HG03095 (cell line): ENCODE measurements at regions not wholly inside any gene's neighbourhood (a gene's known extent, or its start where the extent isn't known, plus 50 kb on each side); places are given as distances from the start of the nearest gene placed in this dataset.
"Not testable (repeated sequence)": the region's sequence is repeated elsewhere in the genome, so short reads cannot be mapped to it uniquely, and the experiment has no call there.

Source experiments
- ATAC-seq: cut with Tn5 transposase; IDR thresholded peaks from one replicate; pipeline ENCODE4 v1.9.1; 2021; ENCODE audit warnings: moderate library complexity; ENCODE audit not compliant: unreplicated experiment

DNA sequence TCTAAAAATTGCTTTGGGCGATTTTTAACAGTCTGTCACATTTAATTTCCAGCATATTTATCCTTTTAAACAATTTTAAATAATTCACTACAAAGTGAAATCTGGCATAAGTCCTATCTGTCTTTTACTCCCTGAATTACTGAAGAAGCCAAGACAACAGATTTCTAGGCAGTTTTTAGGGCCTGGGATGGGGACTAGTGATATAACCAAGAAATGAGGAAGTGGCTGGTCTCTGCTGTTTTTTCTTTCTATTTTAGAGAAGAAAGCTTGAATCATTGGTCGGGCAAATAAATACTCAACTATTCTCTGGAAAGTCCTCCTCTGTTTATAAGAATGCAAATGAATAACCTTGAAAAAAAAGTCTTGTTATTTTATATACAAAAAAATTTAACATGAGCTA, 79.7 kb upstream of the SSBP2 start:
- no peak for ATAC-seq

DNA sequence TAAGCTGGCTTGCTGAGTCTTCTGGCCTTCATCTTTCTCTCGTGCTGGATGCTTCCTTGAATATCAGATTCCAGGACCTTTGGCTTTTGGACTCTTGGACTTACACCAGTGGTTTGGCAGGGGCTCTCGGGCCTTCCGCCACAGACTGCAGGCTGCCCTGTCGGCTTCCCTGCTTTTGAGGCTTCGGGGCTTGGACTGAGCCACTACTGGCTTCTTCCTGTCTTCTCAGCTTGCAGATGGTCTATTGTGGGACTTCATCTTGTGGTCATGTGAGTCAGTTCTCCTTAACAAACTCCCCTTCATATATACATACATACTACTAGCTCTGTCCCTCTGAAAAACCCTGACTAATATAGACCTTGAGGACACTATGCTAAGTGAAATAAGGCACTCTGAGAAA, 78.3 kb upstream of the SSBP2 start:
- ATAC-seq, result no peak

DNA sequence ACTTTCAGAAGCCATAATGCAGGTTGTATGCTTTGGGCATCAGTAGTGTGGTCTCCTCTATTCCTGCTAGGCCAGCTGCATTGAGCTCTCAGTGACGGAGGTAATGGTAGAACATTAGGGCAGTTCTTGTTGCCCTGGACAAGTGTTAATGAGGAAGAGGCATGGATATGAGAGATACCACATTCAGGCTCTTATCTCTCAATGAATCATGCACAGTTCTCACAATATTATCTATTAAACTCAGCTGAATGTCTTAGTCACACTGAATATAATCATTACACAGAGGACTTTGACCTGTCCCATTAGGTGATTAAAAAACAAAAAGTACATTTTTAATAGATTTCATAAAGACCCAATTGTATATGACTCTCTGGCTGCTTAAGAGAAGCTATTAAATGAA, 76.6 kb upstream of the SSBP2 start:
- ATAC-seq, result no peak

DNA sequence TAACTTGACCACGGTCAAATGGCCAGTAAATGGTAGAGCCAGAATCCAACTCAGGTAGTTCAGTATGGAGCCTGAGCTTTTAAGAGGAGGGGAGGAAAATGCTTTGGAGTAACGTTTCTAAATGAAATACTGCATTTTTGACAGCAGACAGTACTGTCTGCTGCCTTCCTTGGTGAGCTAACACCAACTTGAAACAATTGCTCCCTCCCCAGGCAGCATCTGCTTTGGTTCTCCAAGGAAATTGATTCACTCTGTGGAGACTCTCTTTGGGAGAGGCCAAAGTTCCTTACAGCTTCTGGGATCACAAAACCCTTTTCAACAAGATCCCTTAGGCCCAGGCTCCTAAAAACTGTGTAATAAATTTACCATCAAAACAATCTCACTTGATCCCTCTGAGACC, 75.2 kb upstream of the SSBP2 start:
- ATAC-seq, result no peak

DNA sequence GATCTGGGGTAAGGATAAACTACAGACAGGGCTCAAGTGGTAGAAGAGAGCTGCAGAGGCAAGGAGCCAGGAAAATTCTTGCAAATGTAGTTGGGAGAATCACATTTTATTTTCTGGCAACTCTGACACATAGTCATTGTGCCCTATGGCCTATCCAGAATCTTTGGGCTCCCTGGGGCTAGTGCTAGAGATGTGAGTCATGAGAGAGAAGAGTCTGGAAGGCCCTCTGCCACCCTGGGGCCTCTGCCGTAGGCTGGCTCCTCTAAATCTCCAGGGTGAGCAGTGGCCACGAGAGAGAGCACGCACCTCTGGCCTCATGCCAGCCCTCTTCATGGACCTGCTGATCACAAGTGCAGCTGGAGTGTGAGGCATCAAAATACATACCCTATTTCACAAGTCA, 74.3 kb upstream of the SSBP2 start:
- no peak for ATAC-seq

DNA sequence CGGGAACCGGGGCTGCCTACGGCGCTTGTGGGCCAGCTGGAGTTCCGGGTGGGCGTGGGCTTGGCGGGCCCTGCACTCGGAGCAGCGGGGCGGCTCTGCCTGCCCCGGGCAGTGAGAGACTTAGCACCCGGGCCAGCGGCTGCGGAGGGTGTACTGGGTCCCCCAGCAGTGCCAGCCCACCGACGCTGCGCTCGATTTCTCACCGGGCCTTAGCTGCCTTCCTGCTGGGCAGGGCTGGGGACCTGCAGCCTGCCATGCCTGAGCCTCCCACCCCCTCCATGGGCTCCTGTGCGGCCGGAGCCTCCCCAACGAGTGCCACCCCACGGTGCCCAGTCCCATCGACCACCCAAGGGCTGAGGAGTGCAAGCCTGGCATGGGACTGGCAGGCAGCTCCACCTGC, 72.8 kb upstream of the SSBP2 start:
- not testable (repeated sequence) for ATAC-seq

DNA sequence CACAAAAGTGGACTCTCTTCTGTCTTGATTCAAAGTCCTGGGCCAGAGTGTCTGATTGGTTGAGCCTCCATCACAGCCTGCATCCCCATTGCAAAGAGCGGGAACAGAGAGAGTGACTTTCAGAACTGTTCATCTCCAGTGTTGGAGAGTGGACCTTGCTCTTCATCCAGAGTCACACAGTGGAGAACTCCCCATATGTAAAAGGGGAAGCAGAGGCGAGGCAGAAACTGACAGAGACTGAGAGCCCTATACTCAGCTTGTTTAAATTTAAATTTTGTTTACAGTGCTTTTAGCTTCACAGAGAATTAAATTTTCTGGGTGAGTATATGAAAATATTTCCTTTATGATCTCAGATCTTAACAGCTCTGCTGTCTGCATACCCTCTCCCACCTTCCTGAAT, 70.0 kb upstream of the SSBP2 start:
- ATAC-seq, result no peak

DNA sequence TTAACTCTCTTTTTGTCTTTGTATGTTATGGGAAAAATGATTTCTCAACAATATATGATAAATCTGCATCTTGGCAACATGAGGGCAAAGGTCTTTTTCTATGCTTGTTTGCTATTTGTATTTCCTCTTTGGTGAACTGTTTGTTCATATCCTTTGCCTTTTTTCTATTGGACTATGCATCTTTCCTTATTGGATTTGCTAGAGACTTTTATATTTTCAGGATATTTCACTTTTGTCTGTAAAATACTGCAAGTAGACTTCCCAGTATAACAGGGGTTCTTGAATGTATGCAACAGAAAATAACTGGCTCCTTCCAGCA, 69.4 kb upstream of the SSBP2 start:
- no peak for ATAC-seq

DNA sequence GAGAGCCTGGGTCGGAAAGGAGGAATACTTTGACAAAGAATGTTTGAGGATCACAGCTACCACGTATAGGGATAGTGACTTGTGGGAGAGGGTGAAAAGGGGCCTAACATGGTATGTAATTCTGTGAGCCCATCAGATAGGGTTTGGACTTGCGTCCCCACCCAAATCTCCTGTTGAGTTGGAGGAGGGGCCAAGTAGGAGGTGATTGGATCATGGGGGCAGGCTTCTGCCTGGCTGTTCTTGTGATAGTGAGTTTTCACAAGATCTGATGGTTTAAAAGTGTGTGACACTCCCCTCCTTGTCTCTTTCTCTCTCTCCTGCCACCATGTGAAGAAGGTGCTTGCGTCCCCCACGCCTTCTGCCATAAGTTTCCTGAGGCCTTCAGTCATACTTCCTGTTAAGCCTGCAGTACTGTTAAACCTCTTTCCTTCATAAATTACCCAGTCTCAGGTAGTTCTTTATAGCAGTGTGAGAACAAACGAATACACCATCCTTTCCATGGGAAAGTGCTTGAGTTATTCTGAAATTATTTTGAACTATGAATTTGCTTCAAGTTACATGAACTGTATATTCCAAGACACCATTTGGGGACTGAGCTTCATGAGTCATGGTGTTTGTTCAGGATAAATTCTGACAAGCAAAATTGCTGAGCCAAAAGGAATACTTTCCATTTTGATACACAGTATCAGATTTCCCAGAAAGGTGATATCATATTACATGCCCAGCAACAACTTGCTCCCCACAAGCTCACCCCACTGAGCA, 68.8 kb upstream of the SSBP2 start:
- ATAC-seq, result no peak

DNA sequence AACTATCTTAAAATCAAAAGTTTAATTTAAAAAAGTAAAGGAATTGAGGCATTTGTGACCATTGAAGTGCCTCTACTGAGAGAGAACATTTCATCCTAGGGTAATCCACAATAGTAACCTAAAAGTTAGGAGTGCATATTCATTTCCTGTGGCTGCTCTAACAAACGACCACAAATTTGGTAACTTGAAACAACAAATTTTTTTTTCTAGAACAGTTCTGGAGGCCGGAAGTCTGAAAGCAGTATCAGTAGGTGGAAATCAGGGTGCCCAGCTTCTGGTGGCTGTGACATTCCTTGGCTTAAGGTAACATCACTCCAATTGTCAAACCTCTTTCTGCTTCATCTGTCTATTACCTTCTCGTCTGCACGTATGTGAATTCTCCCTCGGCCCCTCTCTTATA, 67.1 kb upstream of the SSBP2 start:
- ATAC-seq, result no peak

DNA sequence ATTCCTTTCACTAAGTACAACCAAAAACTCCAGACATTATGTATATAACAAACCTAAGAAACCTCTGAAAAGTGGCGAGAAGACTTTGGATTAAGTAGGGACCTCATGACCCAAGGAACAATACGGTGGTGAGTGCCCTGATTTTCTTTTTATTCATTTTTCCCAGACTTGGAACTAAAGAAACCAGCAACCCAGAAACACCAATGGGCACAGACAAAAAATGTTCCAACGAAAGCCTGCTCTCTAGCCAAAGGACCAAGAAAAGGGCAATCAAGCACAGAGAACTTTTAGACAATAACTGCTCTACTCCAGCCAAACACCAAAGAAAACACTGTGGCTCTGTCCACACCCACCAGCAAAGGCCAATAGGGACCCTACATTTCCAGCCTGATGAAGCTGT, 66.2 kb upstream of the SSBP2 start:
- ATAC-seq, result no peak

DNA sequence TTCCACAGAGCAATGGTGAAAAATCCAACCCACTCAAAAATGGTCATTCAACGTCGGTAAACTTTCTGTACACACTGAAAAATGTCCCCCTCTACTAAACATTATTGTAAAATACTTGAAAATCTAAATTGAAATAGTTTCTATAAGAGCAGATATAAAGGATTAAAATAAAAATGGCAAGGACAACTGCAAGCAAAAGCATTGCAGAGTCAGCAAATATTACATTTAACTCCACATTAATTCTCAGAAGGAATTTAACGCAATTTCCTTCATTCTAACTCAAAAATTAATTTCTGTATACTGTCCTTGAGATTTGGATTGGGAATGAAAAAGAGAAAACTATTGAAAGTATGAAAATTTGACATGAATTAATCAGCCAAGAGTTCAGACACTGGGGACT, 64.4 kb upstream of the SSBP2 start:
- no peak for ATAC-seq

DNA sequence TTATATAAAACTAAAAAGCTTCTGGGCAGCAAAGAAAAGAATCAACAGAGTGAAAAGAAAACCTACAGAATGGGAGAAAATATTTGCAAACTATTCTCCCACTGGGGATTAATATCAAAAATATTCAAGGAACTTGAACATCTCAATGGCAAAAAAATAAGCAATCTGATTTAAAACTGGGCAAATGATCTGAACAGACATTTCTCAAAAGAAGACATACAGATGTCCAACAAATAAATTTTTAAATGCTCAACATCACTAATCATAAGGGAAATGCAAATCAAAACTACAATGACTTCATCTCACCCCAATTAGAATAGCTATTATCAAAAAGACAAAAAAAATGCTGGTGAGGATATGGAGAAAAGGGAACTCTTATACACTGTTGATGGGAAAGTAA, 57.2 kb upstream of the SSBP2 start:
- ATAC-seq, result no peak

DNA sequence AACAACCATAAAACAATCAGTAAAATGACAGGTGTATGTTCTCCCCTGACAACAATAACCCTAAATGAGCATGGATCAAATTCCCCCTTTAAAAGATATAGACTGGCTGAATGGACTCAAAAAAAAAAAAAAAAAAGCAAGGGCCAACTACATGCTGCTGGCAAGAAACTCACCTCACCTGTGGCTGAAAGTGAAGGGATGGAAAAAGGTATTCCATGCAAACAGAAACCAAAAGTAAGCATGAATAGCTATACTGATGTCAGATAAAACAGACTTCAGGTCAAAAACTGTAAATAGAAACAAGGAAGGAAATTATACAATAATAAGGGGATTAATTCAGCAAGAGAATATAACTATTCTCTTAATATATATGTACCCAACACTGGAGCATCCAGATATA, 54.2 kb upstream of the SSBP2 start:
- ATAC-seq, result no peak

DNA sequence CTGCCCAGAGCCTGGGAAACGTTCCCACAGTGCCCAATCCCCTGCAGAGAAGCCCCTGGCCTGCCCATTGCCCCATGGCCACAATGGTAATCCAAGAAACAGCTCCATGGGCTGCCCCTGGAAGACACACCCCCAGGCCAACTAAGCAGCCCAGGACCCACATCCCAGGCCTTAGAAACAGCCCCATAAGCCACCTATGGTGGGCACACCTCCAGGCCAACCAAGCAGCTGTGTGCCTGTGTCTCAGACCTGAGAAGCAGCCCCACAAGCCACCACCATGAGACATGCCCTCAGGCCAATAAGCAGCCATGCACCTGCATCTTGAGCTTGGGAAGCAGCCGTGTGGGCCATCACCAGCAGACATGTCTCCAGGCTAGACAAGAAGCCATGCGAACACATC, 52.9 kb upstream of the SSBP2 start:
- no peak for ATAC-seq

DNA sequence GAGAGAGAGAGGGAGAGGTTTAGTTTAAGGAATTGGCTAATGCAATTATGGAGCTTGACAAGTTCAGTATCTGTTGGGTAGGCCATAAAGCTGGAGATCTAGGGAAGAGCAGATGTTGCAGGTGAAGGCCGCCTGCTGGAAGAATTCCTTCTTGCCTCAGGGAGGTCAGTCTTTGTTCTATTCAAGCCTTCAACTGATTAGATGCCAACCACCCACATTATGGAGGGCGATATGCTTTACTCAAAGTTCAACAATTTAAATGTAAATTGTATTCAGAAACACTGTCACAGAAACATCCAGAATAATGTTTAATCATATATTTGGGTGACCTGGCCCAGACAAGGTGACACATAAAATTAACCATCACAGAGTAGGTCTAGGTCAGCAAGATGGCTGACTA, 51.7 kb upstream of the SSBP2 start:
- no peak for ATAC-seq

DNA sequence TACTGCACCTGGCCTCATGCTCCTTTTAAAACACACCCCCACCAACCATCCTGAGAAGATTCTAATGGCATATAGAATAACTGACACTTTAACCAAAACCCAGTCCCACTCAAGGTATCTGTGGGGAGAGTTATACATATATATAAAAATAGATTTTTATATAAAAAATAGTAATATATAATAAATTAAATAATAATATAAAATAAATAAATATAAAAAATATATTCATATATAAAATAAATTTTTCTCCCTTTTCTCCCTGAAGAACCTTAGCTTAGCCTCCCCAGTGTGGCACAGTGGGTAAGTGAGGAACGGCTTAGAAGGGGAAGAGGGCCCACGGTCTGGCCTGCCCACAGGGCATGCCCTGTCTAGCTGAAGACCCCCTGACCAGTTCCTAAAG, 51.1 kb upstream of the SSBP2 start:
- ATAC-seq, result no peak

DNA sequence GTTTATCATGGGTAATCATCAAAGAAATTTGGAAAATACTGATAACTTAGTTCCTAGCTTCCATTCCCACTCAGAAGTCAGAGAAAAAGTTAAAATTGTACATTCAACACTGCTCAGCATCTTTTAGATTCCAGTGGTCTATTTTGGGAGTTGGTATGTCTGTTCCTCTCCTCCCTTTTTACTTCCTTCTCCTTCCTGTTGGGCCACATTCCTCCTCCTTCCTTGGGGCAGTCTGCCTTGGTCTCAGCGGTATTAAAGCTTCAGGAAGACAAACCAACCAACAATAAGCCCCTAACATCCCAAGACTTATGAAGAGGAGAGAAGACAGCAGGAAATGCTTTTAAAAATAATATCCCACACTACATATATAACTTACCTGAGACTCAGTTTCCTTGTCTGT, 49.9 kb upstream of the SSBP2 start:
- ATAC-seq, result no peak
